ENCODE measurements at regions not wholly inside any gene's neighbourhood (a gene's known extent, or its start where the extent isn't known, plus 50 kb on each side); places are given as distances from the start of the nearest gene placed in this dataset.

DNA sequence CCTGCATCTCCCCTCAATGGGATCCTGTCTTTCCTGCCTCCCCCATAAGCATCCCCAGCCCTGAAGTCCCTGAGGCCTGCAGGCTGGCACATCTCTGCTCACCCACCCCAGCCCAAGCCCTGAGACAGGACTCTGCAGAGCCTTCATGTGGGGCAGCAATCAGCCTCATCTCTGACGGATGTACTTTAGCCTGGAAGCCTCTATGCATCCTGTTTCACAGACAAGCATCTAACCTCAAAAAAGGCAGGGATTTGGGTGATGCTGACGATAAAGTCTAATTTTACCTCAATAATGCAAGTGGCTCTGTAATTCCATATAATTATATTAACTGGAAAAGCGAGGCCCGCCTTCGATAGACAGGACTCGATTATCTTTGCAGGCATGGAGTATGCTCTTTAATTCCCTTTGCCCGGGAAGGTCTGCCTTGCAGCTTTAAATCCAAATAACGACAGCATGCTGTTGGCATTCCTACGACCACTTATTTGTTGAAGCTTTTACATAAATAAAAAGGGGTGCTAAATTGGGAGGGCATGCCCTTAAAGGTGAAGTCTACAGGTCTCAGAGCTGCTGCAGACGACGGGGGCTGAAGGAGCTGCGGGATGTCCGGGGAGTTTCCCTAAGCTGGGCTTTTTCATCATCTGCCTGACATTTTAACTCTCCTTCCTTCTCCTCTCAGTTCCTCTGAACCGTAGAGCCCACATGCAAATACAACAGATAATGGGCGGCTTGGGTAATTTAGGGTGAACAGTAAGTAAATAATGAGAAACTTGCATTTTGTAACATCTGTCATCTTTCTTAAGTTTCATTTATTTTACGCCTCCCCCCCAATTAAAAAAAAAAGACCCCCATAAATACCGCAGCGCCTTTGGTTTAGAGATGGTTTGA lies 211.5 kb downstream of the URI1 start:
- no peak for DNase-seq (ENCODE audit: low read depth in 2 of 2)

DNA sequence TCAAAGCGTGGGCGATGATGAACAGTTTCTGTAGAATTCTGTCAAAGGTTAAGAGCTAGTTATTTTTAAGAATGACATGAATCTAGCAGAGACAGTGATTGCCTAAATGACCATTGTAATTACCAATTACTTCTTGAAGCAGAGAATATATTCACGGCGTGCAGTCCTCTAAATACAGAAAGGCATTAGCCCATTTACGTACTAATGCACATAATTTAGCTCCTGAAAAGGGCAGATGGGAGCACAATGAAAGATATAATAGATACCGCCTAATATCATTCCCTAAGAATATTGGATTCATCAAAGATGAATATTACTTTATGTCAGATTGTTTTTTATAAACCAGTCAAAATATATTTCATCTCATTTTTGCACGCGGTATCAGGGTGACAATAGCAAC lies 212.4 kb downstream of the URI1 start:
- DNase-seq (ENCODE audit: low read depth in 2 of 2), result no peak

DNA sequence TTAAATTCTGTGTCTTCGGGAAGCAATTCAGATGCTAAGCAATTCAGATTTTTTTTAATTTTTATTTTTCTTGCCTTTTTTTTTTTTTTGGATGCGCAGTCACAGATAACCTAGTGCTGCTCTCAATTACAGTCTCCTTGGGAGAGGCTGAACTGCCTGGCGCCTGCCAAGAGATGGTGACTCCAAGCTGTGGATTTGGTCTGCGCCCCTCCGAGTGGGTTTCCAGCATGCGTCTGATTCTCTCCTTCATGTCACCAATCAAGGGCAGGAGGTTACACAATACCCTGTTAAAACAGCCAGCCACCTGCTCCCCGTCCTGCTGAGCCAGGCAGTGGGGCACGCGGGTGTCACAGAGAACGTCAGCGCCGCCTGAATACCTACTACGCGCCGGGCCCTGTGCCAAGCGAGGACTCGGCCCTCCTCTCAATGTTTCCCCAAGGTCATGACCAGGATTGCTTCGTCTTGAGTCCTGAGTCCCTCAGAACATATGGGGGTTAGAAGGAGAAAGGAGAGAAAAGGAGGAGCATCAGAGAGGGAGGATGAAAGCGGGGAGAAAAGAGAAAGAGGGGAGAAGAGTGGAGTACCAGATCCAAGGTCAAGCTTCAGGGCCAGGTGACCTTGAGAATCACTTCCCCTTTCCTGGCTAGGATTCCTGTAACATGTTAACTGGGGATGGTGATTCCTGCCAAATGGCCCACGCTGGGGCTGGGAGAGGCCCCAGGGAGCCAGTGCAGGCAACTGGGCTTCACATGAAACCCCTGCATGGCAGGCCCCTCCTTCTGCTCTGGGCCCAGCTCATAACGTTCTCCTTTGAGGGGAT lies 213.6 kb downstream of the URI1 start:
- no peak for DNase-seq (ENCODE audit: low read depth in 2 of 2)

DNA sequence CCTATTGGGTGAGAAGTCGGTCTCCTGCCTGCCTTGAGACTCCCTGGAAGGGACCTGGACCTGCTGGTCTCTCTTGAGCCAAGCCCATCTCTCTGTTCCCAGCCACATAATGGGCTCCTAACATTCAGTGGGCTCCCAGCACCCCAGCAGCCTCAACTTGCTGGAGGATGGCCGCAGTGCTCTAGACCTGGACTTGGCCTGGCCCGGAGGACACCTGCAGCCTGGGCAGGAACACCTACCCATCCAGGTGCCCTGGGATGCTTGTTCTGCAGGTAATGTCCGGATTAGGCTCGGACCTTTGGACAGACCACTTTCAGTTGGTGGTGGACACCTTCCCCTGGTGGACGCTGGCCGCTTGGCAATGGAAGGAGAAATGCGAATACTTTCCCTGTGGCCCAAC lies 214.6 kb downstream of the URI1 start:
- no peak for DNase-seq (ENCODE audit: low read depth in 2 of 2)

- no peak for DNase-seq (ENCODE audit: low read depth in 2 of 2)
Observed at GRCh38 chr19:30158067-30158892, 213.9 kb upstream of the ZNF536 start.

GRCh38 chr19:30158893-30159245 lies 213.3 kb upstream of the ZNF536 start:
- DNase-seq (ENCODE audit: low read depth in 2 of 2), result no peak

DNA sequence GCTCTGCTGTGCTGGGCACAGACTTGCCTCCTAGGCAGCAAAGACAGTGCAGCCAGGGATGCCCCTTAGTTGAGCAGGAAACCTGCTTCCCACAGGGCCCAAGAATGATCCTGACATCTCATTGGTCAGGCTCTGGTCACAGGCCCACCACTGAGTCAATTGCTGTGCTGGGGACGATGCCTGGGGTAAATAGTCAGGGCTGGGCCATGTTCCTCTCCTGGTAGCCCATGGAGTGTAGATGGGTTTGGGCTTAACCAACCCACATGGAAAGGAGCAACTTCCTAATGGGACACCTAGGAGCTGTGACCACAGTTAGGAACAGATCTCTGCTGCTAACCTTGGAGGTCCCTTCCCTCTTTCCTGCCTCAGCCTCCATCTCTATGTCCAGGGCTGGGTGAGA lies 212.5 kb upstream of the ZNF536 start:
- no peak for DNase-seq (ENCODE audit: low read depth in 2 of 2)

DNA sequence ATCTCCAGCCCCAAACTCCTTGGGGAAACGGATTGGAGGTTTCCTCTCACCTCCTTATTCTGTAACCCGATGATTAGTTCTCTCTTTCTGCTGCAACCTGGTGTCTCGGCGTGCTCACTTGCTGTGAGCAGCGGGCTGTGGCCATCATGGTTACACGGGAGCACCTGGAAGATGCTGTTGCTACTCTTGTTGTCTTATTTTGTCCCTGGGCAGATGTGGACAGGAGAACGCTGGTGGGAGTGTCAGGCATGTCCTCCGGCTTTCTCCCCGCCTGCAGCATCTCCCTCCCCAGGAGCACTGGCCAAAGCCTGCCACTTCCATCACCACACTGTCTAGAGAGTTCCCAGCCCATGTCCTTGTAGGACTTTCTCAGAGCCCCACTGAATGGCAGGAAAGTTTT lies 211.8 kb upstream of the ZNF536 start:
- no peak for DNase-seq (ENCODE audit: low read depth in 2 of 2)

- DNase-seq (ENCODE audit: low read depth in 2 of 2), result no peak
Observed at GRCh38 chr19:30161021-30161655, 211.0 kb upstream of the ZNF536 start.

GRCh38 chr19:30161770-30162169 lies 210.4 kb upstream of the ZNF536 start:
- DNase-seq (ENCODE audit: low read depth in 2 of 2), result no peak

DNA sequence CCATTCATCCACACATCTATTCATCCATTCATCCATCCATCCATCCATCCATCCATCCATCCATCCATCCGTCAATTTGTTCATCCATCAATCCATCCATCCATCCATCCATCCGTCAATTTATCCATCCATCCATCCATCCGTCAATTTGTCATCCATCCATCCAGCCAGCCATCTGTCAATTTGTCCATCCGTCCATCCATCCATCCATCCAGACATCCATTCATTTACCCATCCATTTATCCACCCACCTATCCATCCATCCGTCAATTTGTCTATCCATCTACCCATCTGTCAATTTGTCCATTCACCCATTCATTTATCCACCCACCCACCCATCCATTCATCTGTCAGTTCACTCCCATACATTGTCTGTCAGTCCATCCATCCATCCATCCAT lies 209.5 kb upstream of the ZNF536 start:
- DNase-seq (ENCODE audit: low read depth in 2 of 2), result no peak

DNA sequence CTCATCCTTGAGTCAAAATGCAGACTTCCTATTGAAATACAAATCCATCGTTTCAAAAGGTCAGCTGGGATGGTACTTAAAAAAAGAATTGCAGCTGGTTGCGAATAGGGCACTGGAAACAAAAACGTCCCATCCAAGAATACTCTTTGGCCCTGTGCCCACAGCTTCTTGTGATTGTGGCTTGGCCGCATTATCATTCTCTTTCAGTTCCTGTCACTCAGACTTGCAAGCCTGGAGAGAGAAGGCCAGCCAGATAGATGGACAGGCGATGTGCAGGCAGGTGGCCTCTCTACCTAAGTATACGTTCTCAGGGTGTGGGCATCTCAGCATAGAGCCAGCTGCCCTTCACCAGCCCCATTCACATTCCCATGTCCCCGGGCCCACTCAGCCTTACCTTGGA lies 208.5 kb upstream of the ZNF536 start:
- DNase-seq (ENCODE audit: low read depth in 2 of 2), result no peak

DNA sequence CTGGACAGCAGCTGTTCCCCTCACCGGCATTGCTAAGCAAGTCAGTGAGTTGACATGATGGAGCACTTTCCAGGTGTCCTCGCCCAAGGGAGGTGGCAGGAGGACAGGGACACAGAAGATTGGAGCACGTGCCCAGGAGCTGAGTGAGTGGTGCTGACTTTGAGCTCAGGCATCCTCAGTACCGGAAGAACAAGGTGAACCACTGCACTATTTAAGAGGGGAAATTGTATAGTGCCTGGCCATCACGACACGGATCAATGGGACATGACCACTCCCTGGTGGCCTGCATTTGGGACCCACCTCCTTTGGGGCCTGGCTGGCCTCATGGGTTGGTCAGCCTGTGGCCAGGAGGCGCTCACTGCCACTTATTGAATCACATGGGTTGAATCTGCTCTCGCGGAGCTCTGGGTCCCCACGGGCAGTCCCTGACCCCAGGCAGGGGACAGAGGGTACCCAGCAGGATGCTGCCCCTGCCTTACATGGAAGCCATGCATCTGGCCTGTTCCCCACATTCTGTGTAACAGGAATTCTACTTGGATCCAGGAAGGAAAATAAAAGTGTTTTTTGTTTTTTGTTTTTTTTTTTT lies 206.9 kb upstream of the ZNF536 start:
- no peak for DNase-seq (ENCODE audit: low read depth in 2 of 2)

DNA sequence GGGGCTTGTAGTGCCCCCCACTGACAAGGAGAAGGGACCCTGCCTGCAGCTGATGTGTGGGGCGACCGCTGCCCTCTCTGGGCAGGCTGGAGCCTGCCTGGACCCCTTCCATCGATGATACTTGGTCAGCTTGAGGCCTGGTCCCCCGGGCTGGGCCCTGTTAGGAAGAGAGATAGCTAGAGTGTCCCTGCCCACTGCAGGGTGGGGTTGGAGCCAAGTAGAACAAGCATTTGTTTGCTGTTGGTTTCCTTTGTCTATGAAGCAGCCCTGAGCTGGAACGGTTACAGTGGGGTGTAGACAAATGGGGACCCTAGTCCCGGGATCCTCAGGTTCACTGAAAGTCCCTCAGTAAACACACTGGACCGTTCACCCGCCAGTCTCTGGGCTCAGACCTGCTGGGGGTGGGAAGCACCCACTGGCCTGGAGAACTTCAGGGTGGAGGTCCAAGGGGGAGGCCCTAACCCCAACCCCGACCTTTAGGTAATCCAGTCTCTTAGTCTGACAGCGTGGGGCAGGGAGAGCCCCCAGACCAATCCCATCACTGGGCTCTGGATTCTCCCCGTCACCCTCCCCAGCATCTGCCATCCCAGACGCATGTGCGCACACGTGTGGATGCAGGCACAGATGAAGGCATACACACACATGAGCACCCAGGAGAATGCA lies 204.8 kb upstream of the ZNF536 start:
- DNase-seq (ENCODE audit: low read depth in 2 of 2), result no peak

GRCh38 chr19:30167976-30168635 lies 204.1 kb upstream of the ZNF536 start:
- DNase-seq (ENCODE audit: low read depth in 2 of 2), result no peak

GRCh38 chr19:30168760-30169159 lies 203.4 kb upstream of the ZNF536 start:
- no peak for DNase-seq (ENCODE audit: low read depth in 2 of 2)

- no peak for DNase-seq (ENCODE audit: low read depth in 2 of 2)
Observed at GRCh38 chr19:30169196-30169900, 202.8 kb upstream of the ZNF536 start.

DNA sequence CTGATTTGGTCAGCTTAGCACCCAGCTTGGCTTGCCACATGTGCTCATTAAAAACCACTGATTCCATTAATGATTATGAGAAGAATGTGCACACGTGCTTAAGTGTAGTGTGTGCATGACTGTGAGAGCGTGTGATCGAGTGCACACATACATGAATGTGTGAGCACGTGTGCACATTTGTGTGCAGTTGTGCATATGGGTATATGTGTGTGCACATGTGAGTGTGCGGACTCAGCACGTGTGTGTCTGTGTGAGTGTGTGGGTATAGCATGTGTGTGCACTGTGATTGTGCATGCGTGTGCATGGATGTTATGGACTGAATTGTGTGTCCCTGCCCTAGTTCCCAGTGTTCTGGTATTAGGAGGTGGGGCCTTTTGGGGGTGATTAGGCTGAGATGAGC lies 202.1 kb upstream of the ZNF536 start:
- DNase-seq (ENCODE audit: low read depth in 2 of 2), result no peak

- no peak for DNase-seq (ENCODE audit: low read depth in 2 of 2)
Observed at GRCh38 chr19:30170495-30171137, 201.6 kb upstream of the ZNF536 start.
